ENCODE measurements at regions not wholly inside any gene's neighbourhood (a gene's known extent, or its start where the extent isn't known, plus 50 kb on each side); places are given as distances from the start of the nearest gene placed in this dataset.

GRCh38 chr1:60427701-60428100 is 354.1 kb upstream of the C1orf87 start:
- TF ChIP-seq REST (IDR thresholded peaks at IDR 0.05; ENCODE audit: insufficient replicate concordance, low read depth) (no peak), SPI1 (IDR thresholded peaks at IDR 0.05; ENCODE audit: borderline replicate concordance, low read depth) (no peak), POLR2AphosphoS5 (IDR thresholded peaks at IDR 0.05; ENCODE audit: low read depth) (no peak), GABPA (IDR thresholded peaks at IDR 0.05; ENCODE audit: low read depth) (no peak)
- TF ChIP-seq, protein P1, sequence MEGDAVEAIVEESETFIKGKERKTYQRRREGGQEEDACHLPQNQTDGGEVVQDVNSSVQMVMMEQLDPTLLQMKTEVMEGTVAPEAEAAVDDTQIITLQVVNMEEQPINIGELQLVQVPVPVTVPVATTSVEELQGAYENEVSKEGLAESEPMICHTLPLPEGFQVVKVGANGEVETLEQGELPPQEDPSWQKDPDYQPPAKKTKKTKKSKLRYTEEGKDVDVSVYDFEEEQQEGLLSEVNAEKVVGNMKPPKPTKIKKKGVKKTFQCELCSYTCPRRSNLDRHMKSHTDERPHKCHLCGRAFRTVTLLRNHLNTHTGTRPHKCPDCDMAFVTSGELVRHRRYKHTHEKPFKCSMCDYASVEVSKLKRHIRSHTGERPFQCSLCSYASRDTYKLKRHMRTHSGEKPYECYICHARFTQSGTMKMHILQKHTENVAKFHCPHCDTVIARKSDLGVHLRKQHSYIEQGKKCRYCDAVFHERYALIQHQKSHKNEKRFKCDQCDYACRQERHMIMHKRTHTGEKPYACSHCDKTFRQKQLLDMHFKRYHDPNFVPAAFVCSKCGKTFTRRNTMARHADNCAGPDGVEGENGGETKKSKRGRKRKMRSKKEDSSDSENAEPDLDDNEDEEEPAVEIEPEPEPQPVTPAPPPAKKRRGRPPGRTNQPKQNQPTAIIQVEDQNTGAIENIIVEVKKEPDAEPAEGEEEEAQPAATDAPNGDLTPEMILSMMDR (IDR thresholded peaks at IDR 0.05; ENCODE audit: insufficient read depth, low read length), result no peak
- H3K27me3 ChIP-seq (ENCODE audit: insufficient read depth, poor library complexity, severe bottlenecking), result no peaks in the 10 kb centered on the region
- DNase-seq (ENCODE audit: low read depth in 1 of 2, low spot score in 1 of 2), result no peak
- H3K27ac ChIP-seq (replicated peaks), result no peak overlapping the region
- no peak overlapping the region for H3K4me3 ChIP-seq (replicated peaks; ENCODE audit: insufficient read depth, low read length)

- H3K27ac ChIP-seq (replicated peaks), result no peak overlapping the region
- no peak for TF ChIP-seq GABPA (IDR thresholded peaks at IDR 0.05; ENCODE audit: low read depth)
- no peak for TF ChIP-seq SPI1 (IDR thresholded peaks at IDR 0.05; ENCODE audit: borderline replicate concordance, low read depth)
- TF ChIP-seq POLR2AphosphoS5 (IDR thresholded peaks at IDR 0.05; ENCODE audit: low read depth), result no peak
- no peak for TF ChIP-seq REST (IDR thresholded peaks at IDR 0.05; ENCODE audit: insufficient replicate concordance, low read depth)
- TF ChIP-seq, protein P1 (IDR thresholded peaks at IDR 0.05; ENCODE audit: insufficient read depth, low read length), result no peak
- no peaks in the 10 kb centered on the region for H3K27me3 ChIP-seq (ENCODE audit: insufficient read depth, poor library complexity, severe bottlenecking)
- no peak overlapping the region for H3K4me3 ChIP-seq (replicated peaks; ENCODE audit: insufficient read depth, low read length)
- no peak for DNase-seq (ENCODE audit: low read depth in 1 of 2, low spot score in 1 of 2)
These were observed 353.6 kb upstream of the C1orf87 start for GRCh38 chr1:60427194-60427593.

DNA sequence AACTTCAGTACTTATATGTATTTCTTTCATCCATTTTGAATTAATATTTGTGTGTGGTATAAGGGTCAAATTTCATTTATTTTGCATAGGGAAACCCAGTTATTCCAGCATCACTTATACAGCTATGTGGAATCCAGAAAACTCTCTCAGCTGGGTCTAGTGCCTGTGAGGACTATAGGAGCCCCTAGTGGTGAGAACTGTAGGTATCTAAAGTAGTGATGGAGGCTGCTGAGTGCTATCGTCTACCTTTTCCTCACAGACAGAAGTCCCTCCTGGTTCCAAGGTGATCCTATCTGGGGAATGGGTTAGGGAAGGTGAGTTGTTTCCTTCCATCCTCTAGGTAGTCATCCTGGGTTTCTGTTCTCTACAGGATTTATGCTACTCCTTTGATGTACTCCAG is 352.0 kb upstream of the C1orf87 start:
- DNase-seq (ENCODE audit: low read depth in 1 of 2, low spot score in 1 of 2), result no peak
- Histone ChIP-seq H3K27ac (replicated peaks) (no peak overlapping the region), H3K27me3 (ENCODE audit: insufficient read depth, poor library complexity, severe bottlenecking) (no peaks in the 10 kb centered on the region), H3K4me3 (replicated peaks; ENCODE audit: insufficient read depth, low read length) (no peak overlapping the region)
- TF ChIP-seq, protein P1 (IDR thresholded peaks at IDR 0.05; ENCODE audit: insufficient read depth, low read length), result peak; percentile 7
- TF ChIP-seq REST (IDR thresholded peaks at IDR 0.05; ENCODE audit: insufficient replicate concordance, low read depth), result no peak

Data from HL-60 (cell line).